HuH-7 (cell line): ENCODE measurements at regions not wholly inside any gene's neighbourhood (a gene's known extent, or its start where the extent isn't known, plus 50 kb on each side); places are given as distances from the start of the nearest gene placed in this dataset.
A peak's percentile ranks its signal among the peaks of the same experiment; 100 is the strongest.
"Not testable (repeated sequence)": the region's sequence is repeated elsewhere in the genome, so short reads cannot be mapped to it uniquely, and the experiment has no call there.

Experiments
- DNase-seq: peaks from one replicate; pipeline ENCODE4 v3.0.0; 2011; ENCODE audit warnings: low spot score

DNA sequence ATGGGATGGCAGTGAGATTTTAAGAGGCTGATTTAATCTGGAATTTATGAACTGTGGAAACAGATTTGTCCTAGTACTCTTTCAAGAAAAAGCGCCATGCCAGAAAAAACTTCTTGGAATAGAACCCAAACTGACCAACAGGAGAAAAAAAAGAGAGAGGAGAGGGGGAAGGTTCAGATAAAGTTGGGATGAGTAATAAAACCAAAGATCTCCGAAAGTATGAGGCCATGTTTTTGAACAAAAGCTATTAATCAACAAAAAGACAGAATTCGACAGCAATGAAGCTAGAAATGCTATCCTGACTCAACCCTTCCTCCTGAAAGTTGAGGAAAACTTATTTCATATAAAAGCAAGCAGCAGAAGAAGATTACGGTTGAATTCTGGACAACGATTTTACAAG is 135.5 kb downstream of the CEMIP2 start:
- no peak for DNase-seq

DNA sequence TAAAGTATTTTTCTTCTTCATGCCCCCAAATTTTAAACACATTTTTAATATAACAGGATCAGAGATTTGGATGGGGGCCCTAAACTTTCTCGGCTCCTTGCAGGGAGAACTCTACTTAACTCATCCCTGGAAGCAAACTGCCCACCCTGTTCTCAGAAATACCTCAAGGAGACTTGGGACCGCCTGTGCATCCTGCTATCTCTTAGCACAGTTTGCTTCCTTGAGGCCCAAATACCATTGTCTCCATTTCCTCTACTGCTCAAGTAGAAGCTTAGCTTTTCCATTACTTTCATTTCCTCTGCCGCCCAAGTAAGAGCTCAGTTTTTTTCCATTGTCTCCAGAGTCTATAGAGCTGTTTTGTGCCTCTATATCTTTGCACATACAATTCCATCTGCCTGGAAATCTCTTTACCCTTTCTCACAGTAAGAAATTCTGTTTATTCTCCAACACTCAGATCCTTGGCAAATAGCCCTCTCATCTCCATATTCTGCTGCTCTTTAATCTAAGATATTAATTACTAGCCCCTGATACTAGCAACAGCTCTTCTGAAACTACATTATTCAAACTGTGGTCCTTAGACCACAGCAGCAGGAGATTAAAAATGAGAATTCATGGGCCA is 137.8 kb downstream of the CEMIP2 start:
- DNase-seq = no peak

DNA sequence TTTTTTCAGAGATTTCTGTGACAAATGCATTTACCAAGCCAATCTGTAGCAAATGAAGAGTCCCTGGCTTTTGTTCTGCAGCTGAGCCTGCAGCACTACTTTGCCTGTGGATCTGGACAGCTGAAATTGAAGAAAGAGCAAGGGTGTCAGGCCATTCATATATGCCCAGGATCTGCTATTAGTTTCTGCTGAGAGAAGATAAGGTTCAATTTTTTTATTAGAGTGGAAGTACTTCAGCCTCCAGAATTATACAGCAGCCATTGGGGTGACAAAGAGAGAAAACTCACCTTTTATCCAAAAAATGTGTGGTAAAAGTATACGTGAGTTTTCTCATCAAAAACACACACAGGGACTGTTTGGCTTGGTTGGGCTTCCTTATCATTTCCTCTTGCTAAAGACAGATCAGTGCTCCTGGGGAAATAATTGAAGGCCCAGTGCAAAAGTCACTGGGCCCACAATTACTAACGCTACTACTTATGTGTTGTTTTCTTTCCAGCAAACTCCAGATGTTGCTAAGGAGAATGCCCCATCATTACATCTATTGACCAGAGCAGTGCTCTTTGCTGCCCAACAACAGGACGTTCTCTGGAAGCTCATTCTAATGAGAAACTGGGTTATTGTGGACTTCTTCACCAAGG is 138.6 kb downstream of the CEMIP2 start:
- no peak for DNase-seq

DNA sequence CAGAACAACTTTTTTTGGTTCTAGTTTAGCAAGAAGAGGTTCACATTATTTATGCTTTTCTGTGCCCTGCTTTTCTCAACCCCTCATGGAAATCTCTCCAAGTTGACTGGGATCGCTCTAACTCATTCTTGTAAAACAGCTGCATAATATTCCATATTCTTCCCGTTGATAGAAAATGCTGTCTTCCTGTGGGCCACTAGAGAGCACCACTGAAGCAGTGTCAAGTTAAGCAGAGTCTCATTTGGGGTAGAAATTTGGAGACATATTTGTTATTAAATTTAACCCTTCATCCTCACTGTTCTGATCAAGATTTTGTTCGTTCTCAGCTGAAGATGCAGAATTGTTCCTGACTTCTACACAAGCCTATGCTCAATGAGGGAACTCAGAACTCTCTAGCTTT is 140.1 kb downstream of the CEMIP2 start:
- no peak for DNase-seq

DNA sequence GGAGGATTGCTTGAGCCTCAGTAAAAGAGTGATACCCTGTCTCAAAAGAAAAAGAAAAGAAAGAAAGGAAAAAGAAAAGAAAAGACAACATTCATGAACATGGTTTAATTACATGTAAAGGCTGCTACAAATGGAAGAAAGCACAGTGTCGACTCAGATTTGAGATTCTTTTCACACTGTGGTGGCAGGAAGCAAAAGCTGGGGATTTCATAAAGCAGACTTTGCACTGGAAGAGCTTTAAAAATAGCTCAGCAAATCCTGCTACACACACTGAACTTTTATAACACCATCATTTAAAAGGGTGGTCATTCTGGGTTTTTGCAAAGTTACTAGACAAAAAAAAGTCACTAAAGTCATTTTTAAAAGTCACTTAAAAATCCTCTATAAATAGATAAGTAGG is 140.8 kb downstream of the CEMIP2 start:
- DNase-seq = no peak

DNA sequence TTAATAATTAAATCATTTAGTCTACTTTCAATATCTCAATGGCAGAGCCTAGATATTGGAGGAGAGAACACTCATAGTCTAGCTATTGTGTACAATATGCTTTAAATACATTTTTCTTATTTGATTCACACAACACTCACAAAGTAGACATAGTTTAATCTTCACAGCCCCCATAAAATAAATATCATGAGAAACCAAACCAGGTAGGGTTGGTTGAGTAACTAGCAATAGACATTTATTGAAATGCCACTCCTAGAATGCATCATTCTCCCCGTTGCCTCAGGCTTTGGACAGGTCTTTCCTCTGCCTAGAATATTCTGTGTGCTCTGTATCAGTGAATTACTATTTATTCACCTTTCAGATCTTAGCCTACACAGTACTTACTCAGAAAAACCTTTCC is 141.9 kb downstream of the CEMIP2 start:
- no peak for DNase-seq

DNA sequence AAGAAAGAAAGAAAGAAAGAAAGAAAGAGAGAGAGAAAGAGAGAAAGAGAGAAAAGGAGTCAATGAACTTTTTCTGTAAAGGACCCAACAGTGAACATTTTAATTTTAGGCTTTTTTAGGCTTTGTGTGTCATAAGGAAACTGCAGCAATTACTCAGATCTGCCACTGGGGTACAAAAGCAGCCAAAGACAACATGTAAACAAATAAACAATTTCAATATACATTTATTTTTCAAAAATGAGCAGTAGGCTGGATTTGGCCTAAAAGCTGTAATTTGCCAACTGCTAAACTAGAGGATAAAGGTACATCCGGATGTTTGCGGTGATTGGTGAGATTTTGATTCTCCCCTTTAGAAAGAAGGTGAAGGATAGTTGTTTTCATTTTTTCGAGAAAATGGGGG is 143.6 kb downstream of the CEMIP2 start:
- no peak for DNase-seq

DNA sequence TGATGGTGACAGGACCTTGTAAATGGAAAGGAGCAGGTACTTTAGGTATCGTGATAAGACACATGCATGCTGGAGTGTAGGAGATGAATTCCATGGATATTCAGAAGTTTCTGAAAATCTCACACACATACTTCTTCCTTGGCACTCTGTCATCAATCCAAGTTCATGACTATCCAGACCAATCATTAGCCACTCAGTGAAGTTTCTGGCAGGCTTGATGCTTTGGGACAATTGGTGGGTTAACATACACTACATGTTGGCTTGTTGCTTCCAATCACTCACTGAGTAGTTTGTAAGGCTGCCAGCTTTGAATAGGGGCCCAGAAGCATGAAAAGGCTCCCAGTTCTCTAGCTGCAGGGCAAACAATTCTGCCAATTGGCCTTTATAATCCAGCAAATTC is 147.6 kb downstream of the CEMIP2 start:
- no peak for DNase-seq

DNA sequence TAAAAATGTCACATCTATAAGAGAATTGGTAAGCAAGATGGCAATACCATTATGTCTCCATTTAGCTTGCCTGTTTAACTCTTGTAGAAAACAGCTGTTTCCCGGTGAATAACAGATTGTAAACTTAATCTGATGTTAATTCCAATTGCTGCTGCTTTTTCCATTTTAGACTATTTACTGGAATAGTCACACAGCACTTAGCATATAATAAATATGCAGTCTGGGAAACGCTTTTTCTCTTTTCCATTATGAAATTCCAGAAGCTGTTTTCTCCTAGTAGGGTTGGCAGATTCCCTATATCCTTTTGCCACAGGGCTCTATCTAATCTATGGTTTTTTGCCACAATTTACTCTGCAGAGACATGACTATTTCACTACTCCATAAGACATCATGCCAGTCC is 148.0 kb downstream of the CEMIP2 start:
- no peak for DNase-seq

DNA sequence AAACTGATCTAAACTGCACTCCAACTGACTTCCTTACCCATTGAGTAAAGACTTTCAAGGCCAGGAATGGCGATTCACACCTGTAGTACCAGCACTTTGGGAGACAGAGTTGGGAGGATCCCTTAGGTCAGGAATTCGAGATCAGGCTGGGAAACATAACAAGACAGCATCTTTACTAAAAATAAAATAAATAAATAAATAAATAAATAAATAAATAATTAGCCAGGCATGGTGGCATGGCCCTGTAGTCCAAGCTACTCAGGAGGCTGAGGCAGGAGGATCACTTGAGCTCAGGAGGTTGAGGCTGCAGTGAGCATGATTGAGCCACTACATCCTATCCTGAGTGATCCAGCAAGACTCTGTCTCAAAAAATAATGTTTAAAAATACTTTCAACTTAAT is 148.4 kb downstream of the CEMIP2 start:
- DNase-seq = no peak

DNA sequence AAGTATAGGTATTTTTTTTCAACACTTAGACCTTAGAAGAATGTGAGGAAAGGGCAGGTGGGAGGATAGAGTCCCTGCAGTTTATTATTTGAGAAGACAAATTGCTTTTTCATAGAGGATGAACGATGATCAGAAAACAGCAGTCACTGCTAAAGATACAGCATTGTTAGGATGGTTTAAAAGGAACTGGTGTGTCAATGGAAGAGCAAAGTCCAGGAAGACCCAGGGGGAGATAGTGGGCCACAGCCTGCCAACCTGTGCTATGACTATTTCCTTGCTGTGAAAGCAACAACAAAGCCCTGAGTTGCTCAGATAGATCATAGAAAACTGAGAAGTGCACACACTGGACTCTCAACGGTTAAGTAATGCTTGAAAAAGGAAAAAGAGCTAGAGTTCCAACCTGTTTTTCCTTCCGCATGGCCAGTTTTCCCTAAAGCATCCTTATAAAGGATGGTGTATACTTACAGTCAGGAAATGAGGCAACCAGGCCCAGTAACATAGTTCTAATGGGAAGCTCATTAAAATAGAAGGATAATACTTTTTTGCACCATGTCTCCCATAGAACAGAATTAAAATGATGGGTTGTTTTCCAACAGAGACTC is 153.8 kb downstream of the CEMIP2 start:
- no peak for DNase-seq

DNA sequence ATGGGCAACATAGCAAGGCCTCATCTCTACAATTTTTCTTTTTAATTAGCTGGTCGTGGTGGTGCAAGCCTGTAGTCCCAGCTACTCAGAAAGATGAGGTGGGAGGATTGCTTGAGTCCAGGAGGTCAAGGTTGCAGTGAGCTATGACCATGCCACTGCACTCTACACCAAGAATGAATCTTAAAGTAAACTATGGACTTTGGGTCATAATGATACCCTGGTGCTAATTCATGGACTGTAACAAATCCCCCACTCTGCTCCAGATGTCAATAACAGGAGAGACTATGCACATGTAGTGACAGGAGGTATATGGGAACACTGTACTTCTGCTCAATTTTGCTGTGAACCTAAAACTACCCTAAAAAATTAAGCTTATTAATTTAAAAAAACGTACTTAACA is 155.4 kb downstream of the CEMIP2 start:
- DNase-seq = no peak

DNA sequence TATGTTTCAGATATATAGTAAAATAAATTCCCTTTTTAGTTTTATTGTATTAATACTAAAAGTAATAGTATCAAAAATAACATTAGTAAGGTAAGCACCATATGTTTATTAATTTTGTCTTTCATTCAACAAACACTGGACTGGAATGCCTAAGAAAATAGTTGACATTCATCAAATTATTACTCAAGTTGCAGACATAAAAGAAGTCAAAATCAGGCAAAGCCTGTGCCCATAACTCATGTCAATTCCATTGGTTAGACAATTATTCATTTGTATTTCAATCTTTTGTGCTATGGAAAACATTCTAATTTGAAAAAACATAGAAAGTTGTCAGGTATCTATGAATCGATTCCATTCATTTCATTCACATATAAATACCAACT is 158.9 kb downstream of the CEMIP2 start:
- DNase-seq = no peak

DNA sequence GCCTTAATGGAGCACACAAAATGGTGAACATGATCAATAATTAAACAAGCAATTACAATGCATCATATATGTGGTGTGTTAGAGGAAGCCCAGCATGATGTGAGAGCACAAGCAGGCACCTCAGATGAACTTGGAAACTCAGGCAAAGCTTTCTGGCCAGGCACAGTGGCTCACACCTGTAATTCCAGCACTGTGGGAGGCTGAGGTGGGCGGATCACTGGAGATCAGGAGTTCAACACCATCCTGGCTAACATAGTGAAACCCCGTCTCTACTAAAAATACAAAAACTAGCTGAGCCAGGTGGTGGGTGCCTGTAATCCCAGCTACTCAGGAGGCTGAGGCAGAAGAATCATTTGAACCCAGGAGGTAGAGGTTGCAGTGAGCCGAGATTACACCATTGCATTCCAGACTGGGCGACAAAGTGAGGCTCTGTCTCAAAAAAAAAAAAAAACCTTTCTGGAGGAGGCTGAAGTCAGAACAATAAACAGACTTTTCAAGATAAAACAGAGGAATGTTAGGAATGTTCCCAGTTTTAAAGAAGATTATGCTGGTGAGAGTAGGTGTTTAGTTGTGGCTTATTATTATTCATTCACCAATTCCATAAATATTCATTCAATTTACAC is 159.4 kb downstream of the CEMIP2 start:
- no peak for DNase-seq

DNA sequence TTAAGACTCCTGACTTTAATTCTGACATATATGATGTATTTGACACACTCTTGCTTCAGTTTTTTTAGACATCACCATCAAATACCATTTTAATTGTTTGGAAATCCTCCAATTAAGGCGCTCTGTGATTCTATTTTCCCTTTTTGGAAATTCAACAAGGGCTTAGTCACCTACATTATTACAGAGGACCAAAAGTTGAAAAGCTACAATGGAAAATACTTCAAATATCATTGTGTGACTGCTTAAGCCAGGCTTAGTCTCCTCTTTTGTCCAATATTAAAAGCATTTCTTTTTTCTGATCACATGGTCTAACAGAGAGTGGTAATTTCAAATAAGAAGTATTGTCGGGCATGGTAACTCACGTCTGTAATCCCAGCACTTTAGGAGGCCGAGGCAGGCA is 160.3 kb downstream of the CEMIP2 start:
- DNase-seq = no peak

DNA sequence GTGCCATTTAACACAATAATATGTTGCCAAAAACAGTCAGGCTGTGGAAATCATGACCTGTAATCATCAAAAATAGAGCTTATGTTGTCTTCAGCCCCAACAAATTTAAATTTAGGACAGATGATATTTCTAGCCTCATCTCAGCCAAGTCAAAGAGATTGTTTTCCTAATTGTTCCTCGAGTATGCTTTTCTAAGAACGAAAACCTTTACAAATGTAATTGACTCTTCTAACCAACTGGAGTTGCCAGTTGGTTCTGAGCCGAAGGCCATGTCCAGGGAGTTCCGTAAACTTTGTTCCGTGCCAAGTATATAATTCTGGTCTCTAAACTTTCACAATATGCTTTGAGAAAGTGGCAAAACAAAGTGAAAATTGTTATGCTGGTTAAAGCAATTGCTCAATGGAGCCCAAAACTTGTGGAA is 160.8 kb downstream of the CEMIP2 start:
- DNase-seq = no peak

DNA sequence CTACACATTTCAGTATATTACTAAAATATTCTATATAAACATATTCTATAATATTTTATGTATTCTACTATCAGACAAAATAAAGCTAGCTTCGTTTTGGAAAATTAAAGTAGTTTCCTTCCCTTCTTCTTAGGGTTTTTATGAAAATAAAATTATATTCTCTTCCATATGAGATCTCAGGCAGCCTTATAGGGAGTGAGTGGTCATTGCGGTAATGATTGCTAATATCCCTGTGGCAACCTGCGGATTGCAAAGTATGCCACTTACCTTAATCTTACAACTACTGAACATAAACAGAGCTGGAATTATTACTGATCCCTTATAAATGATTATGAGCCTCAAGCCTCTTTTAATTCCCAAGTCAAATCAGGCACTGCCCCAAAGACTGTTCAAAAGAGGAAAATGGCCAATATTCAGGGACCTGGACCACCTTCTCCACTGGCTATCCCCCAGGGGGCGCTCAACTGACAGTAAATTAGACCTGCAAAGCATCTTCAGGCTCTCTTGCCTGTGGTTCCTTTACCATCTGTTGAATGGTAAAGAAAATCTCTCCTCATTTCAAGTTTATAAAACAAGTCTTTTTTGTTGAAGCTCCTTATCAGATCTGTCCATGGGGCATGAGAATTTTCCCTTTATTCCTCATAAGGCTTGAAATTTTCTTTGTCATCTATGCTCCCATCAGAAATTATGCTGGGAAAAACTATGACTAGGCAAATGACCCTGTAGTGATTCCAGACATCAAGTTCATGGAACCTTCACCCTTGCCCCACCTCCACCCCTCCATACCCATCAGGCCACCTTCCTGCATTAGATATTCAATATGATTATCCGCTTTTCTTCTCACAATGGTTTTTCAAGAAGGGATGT is 163.9 kb downstream of the CEMIP2 start:
- DNase-seq = peak; percentile 33

DNA sequence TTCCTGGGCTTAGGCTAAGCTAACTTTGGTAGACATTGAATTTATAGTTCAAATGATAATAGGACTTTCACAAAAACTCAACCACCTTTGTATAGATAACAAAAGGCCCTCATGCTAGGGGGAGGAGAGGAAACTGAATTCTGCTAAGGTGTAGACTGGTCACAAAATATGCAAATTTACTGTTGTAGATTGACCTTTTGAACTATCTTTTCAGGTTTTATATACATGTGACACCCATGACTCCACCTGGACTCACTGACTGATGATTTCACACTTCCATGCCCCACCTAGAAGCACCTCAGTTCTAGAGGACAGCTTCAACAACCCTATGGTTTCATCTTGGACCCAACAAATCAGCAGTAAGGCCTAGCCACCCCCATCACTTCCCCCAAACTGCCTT is 165.7 kb downstream of the CEMIP2 start:
- no peak for DNase-seq

DNA sequence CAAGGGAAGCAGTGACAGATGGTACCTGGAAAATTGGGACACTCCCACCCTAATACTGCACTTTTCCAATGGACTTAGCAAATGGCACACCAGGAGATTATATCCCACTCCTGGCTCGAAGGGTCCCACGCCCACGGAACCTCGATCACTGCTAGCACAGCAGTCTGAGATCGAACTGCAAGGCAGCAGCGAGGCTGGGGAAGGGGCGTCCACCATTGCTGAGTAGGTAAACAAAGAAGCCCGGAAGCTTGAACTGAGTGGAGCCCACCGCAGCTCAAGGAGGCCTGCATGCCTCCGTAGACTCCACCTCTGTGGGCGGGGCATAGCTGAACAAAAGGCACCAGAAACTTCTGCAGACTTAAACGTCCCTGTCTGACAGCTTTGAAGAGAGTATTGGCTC is 172.6 kb downstream of the CEMIP2 start:
- DNase-seq = not testable (repeated sequence)

DNA sequence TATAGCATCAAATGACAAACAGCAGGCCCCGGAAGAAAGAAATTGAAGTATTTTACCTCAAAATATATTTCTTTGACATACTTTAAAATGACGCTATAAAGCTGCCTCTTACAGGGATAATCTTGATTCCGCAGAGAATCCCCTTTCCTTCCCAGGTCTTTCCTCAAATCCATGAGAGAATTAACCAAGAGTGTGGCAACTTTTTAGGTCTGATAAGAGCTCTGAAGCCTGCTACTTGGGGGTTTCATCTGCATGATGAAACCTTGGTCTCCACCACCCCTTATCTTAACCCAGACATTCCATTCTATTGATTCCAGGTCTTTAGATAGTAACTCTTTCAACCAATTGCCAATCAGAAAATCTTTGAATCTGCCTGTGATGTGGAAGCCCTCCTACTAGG is 173.8 kb downstream of the CEMIP2 start:
- DNase-seq = no peak

DNA sequence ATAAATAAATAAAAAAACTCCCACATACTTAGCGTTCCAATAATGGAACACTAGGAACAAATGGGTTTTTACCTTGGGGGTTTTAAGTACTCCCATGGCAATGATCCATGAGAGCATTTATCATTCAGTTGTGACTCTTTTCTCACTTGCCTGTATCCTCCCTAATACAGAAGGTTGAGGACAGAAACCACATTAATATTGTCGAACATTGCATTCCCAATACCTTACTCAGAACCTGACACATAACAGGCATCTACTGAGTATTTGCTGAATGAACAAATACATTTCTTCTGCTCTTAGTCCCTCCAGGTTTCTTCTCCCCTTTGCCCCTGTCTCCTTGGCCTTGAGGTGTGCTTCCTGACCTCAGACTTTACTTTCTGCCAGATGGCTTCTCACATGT is 175.9 kb downstream of the CEMIP2 start:
- no peak for DNase-seq

DNA sequence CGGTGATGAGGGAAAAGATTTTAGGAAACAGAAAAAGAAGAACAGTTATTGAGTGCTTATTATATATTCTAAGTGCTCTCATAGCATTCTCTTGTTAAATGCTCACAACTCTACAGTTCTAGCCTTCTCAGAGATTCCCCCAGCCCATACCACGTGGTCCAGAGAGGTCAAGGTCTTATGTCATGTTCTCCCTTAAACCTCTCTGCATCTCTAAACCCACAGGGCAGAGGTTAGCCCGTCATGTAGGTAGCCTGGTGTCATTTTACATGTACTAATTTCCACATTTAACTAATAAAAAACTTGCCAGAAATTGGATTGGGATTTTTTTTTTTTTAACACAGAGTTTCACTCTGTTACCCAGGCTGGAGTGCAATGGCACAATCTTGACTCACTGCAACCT is 178.0 kb downstream of the CEMIP2 start:
- no peak for DNase-seq

DNA sequence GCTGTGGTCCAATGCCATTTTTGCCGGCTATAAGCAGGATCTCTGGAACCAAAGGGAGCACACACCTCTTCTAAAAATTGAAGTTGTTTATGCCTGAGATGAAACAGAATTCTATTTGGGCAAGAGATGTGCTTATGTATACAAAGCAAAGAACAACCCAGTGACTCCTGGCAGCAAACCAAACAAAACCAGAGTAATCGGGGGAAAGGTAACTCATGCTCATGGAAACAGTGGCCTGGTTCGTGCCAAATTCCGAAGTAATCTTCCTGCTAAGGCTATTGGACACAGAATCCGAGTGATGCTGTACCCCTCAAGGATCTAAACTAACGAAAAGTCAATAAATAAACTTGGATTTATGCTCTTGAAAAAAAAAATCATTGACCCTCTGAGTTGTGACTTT is 178.7 kb downstream of the CEMIP2 start:
- no peak for DNase-seq
